Urinary bladder (tissue), 3 donors: ENCODE measurements at regions not wholly inside any gene's neighbourhood (a gene's known extent, or its start where the extent isn't known, plus 50 kb on each side); places are given as distances from the start of the nearest gene placed in this dataset.
"Not testable (repeated sequence)": the region's sequence is repeated elsewhere in the genome, so short reads cannot be mapped to it uniquely, and the experiment has no call there.

Source experiments
- DNase-seq: peaks from one replicate; pipeline ENCODE4 v3.0.0-alpha.2; 2015; ENCODE audit errors: extremely low spot score
- H3K27ac ChIP-seq: one replicate; pipeline ENCODE4 v1.5.1; 2013; ENCODE audit warnings: low read depth, mild to moderate bottlenecking, moderate library complexity
- H3K36me3 ChIP-seq: one replicate; pipeline ENCODE4 v1.6.1; 2013; ENCODE audit warnings: mild to moderate bottlenecking, moderate library complexity; ENCODE audit not compliant: insufficient read depth
- H3K4me1 ChIP-seq: one replicate; pipeline ENCODE4 v1.6.1; 2013; ENCODE audit warnings: mild to moderate bottlenecking, moderate library complexity; ENCODE audit not compliant: insufficient read depth
- H3K4me3 ChIP-seq: one replicate; pipeline ENCODE4 v1.5.1; 2013; ENCODE audit warnings: low read depth, low read length
- WGBS: extraction: QIAGEN DNeasy Blood & Tissue Kit; methylation state at CpG from one replicate; pipeline ENCODE4 v1.1.7; 2013; 5-methylcytosine and 5-hydroxymethylcytosine counted together
- donor health status: healthy with polysubstance abuse.
- donor health status: healthy.

DNA sequence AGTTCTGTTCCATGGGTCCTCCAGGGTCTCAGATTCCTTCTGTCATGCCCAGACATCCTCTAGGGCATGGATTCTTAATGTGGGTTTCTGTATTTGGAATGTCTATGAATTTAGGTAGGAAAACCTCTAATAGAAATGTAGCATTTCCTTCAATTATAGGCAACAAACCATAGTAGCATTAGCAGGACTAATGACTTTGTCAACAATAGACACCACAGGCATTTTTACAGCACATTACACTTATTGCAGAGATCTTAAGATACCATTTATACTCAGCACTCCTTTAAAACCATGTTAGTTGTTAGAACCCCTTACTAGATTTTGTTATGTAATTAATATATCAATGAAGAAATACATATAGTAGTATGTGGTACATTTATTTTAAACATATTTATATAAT lies 77.8 kb upstream of the TBC1D5 start:
- DNase-seq: no peak
- no peak overlapping the region for H3K27ac ChIP-seq
- H3K4me1 ChIP-seq: no peaks in the 10 kb centered on the region
- no peak overlapping the region for H3K4me3 ChIP-seq
- H3K36me3 ChIP-seq: no peaks in the 10 kb centered on the region

DNA sequence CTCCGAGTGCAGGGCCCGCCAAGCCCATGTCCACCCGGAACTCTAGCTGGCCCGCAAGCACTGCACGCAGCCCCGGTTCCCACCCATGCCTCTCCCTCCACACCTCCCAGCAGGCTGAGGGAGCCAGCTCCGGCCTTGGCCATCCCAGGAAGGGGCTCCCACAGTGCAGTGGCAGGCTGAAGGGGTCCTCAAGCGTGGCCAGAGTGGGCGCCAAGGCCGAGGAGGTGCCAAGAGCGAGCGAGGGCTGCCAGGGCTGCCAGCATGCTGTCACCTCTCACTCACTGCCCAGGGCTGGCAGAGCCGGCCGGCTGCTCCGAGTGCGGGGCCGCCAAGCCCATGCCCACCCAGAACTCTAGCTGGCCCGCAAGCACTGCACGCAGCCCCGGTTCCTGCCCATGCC lies 75.5 kb upstream of the TBC1D5 start:
- H3K4me1 ChIP-seq, H3K36me3 ChIP-seq, DNase-seq, H3K4me3 ChIP-seq, H3K27ac ChIP-seq: not testable (repeated sequence)
- 98% methylated on average over 20 of the region's 20 CpGs for WGBS

DNA sequence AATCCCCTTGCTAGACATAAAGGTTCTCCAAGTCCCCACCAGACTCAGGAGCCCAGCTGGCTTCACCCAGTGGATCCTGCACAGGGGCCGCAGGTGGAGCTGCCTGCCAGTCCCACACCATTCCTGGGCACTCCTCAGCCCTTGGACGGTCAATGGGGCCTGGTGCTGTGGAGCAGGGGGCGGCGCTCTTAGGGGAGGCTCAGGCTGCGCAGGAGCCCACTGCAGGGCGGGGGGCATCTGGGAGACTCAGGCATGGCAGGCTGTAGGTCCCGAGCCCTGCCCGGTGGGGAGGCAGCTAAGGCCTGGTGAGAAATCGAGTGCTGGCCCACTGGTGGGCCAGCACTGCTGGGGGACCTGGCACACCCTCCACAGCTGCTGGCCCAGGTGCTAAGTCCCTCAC lies 75.1 kb upstream of the TBC1D5 start:
- no peaks in the 10 kb centered on the region for H3K4me1 ChIP-seq
- no peaks in the 10 kb centered on the region for H3K36me3 ChIP-seq
- WGBS: 98% methylated on average over 9 of the region's 9 CpGs
- no peak overlapping the region for H3K27ac ChIP-seq
- no peak overlapping the region for H3K4me3 ChIP-seq
- DNase-seq: no peak

DNA sequence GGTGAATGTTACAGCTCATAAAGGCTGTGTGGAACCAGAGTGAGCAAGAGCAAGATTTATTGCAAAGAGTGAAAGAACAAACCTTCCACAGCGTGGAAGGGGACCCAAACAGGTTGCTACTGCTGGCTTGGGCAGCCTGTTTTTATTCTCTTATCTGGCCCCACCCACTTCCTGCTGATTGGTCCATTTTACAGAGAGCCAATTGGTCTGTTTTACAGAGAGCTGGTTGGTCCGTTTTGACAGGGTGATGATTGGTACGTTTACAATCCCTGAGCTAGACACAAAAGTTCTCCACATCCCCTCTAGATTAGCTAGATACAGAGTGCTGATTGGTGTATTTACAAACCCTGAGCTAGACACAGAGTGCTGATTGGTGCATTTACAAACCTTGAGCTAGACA lies 74.4 kb upstream of the TBC1D5 start:
- not testable (repeated sequence) for H3K4me1 ChIP-seq, DNase-seq, H3K27ac ChIP-seq, H3K4me3 ChIP-seq, H3K36me3 ChIP-seq
- 93% methylated on average over 3 of the region's 3 CpGs for WGBS

DNA sequence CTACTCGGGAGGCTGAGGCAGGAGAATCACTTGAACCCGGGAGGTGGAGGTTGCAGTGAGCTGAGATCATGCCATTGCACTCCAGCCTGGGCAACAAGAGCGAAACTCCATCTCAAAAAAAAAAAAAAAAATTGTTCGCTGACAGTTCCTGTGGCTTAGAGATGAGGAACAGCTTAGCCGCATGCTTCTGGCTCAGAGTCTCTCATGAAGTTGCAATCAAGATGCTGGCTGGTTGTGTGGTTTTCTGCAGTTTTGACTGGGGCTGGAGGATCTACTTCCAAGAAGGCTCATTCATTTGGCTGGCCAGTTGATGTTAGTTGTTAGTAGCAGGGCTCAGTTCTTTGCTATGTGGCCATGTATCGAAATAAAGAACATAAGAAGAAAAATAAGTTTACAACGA lies 69.9 kb upstream of the TBC1D5 start:
- H3K4me1 ChIP-seq, H3K36me3 ChIP-seq, H3K27ac ChIP-seq, DNase-seq, H3K4me3 ChIP-seq: not testable (repeated sequence)
- WGBS: 88% methylated on average over 7 of the region's 7 CpGs

DNA sequence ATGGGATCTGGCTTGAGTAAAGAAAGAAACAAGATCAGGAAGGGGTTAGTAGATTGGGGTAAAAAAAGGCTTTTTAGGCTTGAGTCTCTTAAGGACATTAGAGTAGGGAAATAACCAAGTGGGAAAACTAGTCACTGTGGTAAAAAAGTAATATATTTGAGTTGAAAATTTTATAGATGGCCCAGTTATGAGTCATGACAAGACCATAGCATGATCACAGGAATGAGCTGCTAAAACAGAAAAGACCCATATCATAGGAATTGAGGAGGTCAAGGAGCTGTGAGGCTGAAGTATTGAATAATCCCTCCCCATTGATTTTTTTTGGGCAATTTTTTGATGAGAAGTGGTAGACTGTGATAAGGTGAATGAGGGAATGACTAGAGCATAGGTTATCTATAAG lies 69.2 kb upstream of the TBC1D5 start:
- H3K4me1 ChIP-seq: no peaks in the 10 kb centered on the region
- H3K4me3 ChIP-seq: no peak overlapping the region
- H3K36me3 ChIP-seq: no peaks in the 10 kb centered on the region
- H3K27ac ChIP-seq: no peak overlapping the region
- DNase-seq: no peak

DNA sequence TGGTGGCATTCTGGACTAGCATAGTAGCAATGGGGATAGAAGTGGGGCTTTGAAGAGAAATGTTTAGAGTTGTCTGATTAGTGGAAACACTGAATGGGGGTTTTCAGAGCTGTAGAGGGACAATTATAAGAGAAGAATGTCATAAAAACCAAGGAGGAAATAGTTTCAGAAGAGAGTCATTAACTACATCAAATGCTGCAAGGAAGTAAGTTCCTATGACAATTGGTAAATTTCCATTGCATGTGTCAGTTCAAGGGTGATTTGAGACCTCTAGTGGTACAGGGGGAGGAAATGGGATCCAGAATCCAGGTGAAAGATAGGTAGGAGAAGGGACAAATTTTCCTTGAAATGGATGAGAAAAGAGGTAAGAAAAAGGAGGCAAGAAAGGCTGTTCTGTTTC lies 68.3 kb upstream of the TBC1D5 start:
- Histone ChIP-seq H3K36me3 (no peaks in the 10 kb centered on the region), H3K4me1 (no peaks in the 10 kb centered on the region), H3K27ac (no peak overlapping the region), H3K4me3 (no peak overlapping the region)
- DNase-seq: no peak

DNA sequence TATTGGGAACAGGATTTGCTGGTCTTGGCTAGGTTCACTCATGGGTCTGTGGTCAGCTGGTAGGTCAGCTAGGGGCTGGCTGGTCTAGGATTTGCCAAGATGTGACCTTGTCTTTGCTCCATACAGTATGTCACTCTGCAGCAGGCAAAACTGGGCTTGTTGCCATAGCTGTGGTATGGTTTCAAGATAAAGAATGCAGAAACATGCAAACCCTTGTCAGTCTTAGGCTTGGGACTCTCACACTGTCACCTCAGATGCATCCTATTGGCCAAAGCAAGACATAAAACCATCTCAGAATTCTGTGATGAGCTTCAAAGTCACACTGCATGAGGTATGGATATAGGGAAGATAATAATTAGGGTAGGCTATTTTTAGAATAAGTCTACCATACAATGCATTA lies 66.6 kb upstream of the TBC1D5 start:
- Histone ChIP-seq H3K27ac (no peak overlapping the region), H3K36me3 (no peaks in the 10 kb centered on the region), H3K4me1 (no peaks in the 10 kb centered on the region), H3K4me3 (no peak overlapping the region)
- DNase-seq: no peak

DNA sequence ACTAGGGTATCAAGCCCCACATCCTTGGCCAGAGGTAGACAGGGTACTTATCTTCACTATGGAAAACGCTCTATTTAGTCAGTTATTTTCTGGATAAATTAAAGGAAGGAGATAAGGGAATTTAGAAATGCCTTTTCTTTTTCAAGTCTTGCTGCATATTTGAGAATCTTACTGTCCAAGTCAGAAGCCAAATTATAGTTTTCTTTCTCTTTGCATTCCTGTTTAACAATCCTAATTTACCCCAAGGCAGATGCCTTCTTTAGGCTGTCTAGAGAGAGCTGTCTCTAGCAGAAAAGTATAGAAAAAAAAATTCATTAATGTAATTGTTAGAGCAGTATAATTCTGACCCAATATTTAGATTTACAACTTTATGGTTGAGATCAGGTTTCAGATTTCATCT lies 64.4 kb upstream of the TBC1D5 start:
- H3K4me3 ChIP-seq: no peak overlapping the region
- H3K4me1 ChIP-seq: no peaks in the 10 kb centered on the region
- H3K36me3 ChIP-seq: no peaks in the 10 kb centered on the region
- no peak overlapping the region for H3K27ac ChIP-seq
- no peak for DNase-seq
- 62% methylated on average over 1 of the region's 1 CpG for WGBS

DNA sequence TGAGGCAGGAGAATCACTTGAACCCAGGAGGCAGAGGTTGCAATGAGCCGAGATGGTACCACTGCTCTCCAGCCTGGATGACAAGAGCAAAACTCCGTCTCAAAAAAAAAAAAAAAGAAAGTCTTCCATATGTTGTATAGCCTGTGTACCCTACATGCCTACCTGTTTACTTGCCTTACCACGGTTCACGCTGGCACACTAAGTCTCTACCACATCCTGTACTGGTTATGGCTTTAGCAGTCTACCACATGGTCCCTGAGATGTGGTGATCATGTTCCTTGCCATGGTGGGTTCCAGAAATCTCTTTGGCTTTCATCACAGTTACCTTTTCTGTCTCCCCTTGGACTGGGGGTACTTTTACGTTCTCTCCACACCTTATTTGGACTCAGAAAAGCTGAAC lies 63.8 kb upstream of the TBC1D5 start:
- Histone ChIP-seq H3K36me3 (no peaks in the 10 kb centered on the region), H3K27ac (no peak overlapping the region), H3K4me3 (no peak overlapping the region), H3K4me1 (no peaks in the 10 kb centered on the region)
- 95% methylated on average over 5 of the region's 5 CpGs for WGBS
- no peak for DNase-seq

DNA sequence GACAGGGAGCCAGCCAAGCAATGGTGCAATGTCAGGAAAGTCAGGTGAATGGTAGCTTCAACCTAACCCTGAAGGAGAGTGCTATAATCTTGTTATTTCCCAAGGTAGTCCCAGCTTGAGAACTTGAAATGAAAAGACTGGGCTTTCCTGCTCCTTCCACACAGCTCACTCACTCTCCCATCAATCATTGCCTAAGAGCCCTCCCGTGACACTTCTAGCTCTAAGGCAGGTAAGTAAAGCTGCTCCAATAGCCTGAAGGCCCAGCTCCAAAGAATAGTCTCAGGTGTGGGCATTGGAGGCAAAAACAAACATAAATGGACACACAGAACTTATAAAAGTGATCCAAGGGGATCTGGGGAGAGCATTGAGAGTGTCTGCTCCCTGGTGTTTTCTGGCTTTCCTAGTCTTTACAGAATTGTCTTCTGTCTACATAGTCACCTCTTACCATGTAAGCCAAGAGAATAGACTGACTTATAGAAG lies 63.1 kb upstream of the TBC1D5 start:
- whole genome bisulfite sequencing: 98% methylated on average over 1 of the region's 1 CpG
- no peak overlapping the region for H3K4me3 ChIP-seq
- no peak for DNase-seq
- no peaks in the 10 kb centered on the region for H3K4me1 ChIP-seq
- no peaks in the 10 kb centered on the region for H3K36me3 ChIP-seq
- no peak overlapping the region for H3K27ac ChIP-seq

DNA sequence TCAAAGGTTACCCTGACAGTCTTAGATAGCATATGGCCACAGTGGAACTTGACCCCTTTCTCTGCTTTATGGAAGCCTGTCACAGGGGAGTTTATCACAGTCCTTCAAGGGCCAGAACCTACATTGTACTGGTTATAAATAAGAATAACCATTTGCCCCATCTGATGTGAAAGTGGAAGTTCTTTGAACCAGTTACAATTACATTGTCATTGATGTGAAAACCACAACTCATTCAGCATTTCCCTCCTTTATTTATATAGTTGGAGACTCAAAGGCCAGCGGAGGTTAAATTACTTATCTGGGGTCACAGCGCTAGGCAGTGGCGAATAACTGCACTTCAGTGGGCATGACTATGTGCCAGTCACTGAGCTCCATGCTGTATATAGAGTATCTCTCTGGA lies 60.5 kb upstream of the TBC1D5 start:
- H3K4me3 ChIP-seq: no peak overlapping the region
- DNase-seq: no peak
- 78% methylated on average over 3 of the region's 3 CpGs for WGBS
- no peaks in the 10 kb centered on the region for H3K36me3 ChIP-seq
- H3K4me1 ChIP-seq: no peaks in the 10 kb centered on the region
- H3K27ac ChIP-seq: no peak overlapping the region

DNA sequence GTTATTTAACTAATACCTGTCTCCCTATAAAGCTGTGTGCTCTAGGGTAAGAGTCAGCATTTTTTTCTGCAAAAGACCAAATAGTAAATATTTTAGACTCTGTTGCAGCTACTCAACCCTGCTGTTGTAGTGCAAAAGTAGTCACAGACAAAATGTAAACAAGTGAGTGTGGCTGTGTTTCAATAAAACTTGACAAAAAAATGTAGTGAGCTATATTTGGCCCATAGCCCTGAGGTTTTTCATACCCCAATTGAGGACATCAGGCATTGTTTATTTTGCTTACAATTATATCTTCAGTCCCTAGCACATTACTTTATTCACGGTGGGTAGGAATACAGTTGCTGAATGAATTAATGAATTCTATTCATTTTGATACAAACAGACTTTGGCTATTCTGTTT lies 58.7 kb upstream of the TBC1D5 start:
- WGBS: 44% methylated on average over 1 of the region's 1 CpG
- no peak for DNase-seq

DNA sequence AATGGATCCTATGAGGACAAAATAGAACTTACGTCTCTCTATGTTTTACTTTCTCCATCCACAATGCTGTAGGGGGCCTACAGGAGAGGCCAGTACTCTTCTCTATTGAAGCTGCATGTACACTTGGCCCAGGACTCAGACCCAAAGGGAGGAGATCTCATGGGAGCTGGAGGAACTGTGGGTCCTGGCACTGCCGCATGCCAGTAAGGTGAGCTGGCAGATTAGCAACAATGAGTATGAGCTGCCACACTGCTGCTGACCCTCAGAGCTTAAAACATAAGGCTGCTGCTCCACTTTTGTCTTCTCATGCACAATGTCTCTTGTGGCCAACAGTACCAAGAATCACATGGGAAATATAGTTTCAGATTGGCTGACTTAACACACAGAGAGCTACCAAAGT lies 57.8 kb upstream of the TBC1D5 start:
- H3K27ac ChIP-seq: no peak overlapping the region
- H3K4me3 ChIP-seq: no peak overlapping the region
- DNase-seq: no peak
- no peaks in the 10 kb centered on the region for H3K36me3 ChIP-seq
- WGBS: 98% methylated on average over 2 of the region's 2 CpGs
- no peaks in the 10 kb centered on the region for H3K4me1 ChIP-seq

More for the DNA sequence above, 58.7 kb upstream of the TBC1D5 start:
- Histone ChIP-seq H3K36me3 (no peaks in the 10 kb centered on the region), H3K27ac (no peak overlapping the region), H3K4me1 (no peaks in the 10 kb centered on the region), H3K4me3 (no peak overlapping the region)

DNA sequence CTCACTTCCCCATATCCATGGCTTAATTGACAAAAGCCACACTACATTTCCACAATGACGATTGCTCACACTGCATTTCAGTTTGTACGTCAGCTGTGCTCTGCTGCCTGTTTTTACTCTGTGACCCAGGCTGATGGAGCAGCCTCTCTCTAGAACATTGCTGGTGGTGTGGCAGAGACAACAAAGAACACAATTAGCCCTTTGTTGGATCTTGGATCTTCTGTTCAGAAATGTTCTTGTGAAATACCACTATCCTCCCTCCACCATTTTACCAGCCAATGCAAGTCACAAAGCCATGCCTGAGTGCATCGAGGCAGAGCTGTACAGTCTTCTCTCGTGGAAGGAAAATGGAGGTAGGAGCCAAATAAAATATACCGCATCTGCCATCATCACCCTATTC lies 56.9 kb upstream of the TBC1D5 start:
- no peak overlapping the region for H3K4me3 ChIP-seq
- no peaks in the 10 kb centered on the region for H3K36me3 ChIP-seq
- H3K4me1 ChIP-seq: no peaks in the 10 kb centered on the region
- no peak overlapping the region for H3K27ac ChIP-seq
- no peak for DNase-seq
- 93% methylated on average over 5 of the region's 5 CpGs for WGBS
